ENCODE measurements at regions not wholly inside any gene's neighbourhood (a gene's known extent, or its start where the extent isn't known, plus 50 kb on each side); places are given as distances from the start of the nearest gene placed in this dataset.

DNA sequence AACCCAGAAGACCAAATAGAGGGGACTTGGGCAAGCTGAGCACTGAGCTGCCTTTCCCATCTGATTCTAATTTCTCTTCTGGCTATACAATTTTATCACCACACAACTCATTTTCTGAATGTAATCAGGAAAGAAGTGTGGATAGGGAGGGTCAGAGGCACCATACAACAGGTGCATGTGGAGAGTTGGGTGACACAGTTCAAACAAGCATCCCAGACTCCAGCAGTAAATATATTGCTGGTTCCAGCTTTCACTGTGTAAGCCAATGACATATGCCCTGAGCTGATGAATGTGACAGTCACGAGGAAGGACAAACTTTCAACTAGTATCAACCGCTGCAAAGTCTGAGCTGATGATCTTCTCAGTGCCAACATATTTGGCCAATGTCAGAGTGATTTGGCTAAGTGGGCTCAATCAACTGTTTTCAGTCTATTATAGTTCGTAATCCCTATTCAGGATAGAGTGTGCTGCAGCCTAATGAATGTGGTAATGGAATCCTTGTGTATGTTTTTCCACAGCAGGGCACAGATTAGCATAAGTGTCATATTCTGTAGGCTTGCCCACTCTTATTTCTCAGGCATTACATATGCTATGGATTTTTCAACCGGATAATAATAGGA lies 109.9 kb upstream of the MEIS1 start:
- Histone ChIP-seq H3K27me3 (peaks cover 6% of the 10 kb centered on the region), H3K27ac (no peak overlapping the region), H3K4me1 (no peaks in the 10 kb centered on the region), H3K4me3 (no peak overlapping the region), H3K9me3 (no peaks in the 10 kb centered on the region), H3K36me3 (no peaks in the 10 kb centered on the region)
- DNase-seq: no peak
- no peak for ATAC-seq
- intact Hi-C loops (cut with DNase I): no loop called here
- TF ChIP-seq, protein P1, sequence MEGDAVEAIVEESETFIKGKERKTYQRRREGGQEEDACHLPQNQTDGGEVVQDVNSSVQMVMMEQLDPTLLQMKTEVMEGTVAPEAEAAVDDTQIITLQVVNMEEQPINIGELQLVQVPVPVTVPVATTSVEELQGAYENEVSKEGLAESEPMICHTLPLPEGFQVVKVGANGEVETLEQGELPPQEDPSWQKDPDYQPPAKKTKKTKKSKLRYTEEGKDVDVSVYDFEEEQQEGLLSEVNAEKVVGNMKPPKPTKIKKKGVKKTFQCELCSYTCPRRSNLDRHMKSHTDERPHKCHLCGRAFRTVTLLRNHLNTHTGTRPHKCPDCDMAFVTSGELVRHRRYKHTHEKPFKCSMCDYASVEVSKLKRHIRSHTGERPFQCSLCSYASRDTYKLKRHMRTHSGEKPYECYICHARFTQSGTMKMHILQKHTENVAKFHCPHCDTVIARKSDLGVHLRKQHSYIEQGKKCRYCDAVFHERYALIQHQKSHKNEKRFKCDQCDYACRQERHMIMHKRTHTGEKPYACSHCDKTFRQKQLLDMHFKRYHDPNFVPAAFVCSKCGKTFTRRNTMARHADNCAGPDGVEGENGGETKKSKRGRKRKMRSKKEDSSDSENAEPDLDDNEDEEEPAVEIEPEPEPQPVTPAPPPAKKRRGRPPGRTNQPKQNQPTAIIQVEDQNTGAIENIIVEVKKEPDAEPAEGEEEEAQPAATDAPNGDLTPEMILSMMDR (IDR thresholded peaks at IDR 0.05): no peak

DNA sequence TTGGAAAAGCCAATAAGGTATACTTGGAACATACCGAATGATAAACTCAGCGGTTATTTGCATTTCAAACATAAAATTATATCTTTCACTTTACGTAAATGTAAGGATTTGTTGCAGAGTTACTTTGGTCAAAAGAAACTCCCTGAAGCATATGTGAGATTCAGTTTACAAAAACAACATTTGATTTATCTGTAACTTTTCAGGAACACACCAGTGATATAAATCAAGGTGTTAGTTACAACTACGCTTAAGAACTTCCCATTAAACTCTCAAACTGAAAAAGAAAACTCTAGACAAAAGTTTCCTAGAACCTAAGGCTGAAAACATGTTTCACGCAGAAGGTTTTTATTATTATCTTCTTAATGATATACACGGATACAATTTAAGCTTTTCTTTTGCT lies 110.6 kb upstream of the MEIS1 start:
- Histone ChIP-seq H3K4me3 (no peak overlapping the region), H3K9me3 (no peaks in the 10 kb centered on the region), H3K27ac (no peak overlapping the region), H3K4me1 (no peaks in the 10 kb centered on the region), H3K27me3 (peaks cover 6% of the 10 kb centered on the region), H3K36me3 (no peaks in the 10 kb centered on the region)
- no peak for DNase-seq
- ATAC-seq: no peak
- intact Hi-C loops (cut with DNase I): no loop called here
- TF ChIP-seq, protein P1 (IDR thresholded peaks at IDR 0.05): no peak

DNA sequence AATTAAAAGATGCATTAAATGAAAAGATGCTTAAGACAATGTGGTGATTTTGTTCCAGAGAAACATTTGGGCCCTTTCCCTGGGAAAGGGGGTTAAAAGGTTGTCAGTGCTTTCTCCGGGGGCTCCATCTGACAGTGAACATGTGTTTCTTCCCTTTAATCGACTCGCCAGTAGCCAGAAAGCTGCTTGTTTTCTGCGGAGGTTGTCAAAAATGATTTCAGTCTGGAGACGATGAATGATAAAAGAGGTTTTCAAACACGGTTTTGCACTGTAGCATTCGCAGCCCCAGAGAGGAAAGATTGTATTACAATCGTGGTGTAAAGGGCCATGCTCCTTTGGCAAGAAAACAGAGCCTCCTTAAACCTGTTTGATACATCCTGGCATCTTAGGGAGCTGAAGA lies 111.5 kb upstream of the MEIS1 start:
- Histone ChIP-seq H3K4me1 (no peaks in the 10 kb centered on the region), H3K4me3 (no peak overlapping the region), H3K27ac (no peak overlapping the region), H3K9me3 (no peaks in the 10 kb centered on the region), H3K36me3 (no peaks in the 10 kb centered on the region), H3K27me3 (peaks cover 6% of the 10 kb centered on the region)
- TF ChIP-seq, protein P1 (IDR thresholded peaks at IDR 0.05): no peak
- intact Hi-C loops (cut with DNase I): no loop called here
- no peak for ATAC-seq
- no peak for DNase-seq

DNA sequence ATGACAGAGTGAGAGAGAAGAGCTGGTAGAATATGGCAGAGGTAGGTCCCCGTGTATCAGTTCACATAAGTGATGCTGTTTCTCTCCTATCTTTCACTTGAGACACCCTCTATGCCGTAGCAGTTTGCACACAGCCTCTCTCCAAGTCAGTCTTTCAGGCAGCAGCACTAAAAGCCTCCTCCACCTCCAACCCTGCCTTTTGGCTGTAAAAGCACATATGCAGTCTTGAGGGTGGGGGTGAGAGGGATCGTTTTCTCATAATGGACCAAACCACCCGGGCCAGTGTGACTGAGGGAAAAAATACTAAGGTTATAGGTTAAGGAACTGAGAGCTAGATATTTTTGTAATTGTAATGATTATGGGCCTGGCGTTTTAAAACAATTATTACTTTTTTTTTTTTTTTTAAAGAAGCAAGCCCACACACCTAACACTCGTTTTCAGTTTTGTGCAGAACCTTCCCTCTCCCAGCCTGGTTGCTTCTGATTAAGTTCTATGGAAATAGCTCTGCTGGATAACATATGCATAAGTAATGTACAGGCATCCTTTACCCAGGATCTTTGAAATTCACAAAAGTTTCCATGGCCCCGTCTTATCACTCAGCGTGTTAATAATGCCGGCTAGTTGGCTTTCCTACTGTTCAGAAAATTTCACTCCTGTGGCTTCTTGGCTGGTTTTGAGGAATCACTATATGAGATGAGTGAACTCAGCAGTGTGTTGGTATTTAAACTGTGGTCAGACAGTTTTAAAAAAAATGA lies 112.2 kb upstream of the MEIS1 start:
- no peaks in the 10 kb centered on the region for H3K4me1 ChIP-seq
- H3K9me3 ChIP-seq: no peaks in the 10 kb centered on the region
- peaks cover 6% of the 10 kb centered on the region for H3K27me3 ChIP-seq
- no peak overlapping the region for H3K27ac ChIP-seq
- H3K36me3 ChIP-seq: no peaks in the 10 kb centered on the region
- no peak for ATAC-seq
- intact Hi-C loops (cut with DNase I): no loop called here
- no peak for DNase-seq
- TF ChIP-seq, protein P1 (IDR thresholded peaks at IDR 0.05): no peak
- no peak overlapping the region for H3K4me3 ChIP-seq

DNA sequence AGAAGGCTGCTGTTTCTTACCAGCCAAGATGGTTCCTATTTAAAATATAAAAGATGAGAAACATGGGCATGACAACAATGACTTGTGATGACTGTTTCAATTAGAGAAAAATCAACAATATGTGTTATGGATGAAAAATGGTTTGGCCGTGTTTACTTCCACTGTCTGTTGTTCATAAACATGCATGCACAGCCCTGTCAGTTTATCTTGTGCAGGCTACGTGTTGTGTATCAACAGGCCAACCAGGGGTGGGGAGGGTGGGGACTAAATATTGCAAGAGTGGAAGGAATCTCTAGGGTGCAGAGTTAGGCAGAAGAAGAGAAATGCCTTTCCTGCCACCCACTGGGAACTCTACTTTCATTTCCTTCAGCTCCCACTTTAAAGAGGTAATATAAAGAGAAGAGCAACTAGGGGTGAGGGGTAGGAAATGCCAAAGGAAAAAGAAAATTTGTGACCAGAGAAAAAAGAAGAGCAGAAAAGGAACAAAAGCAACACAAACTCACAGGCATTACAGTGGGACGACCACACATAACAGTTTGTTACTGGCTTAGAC lies 116.8 kb upstream of the MEIS1 start:
- Histone ChIP-seq H3K27me3 (no peaks in the 10 kb centered on the region), H3K9me3 (no peaks in the 10 kb centered on the region), H3K27ac (no peak overlapping the region), H3K36me3 (no peaks in the 10 kb centered on the region), H3K4me1 (no peaks in the 10 kb centered on the region), H3K4me3 (no peak overlapping the region)
- TF ChIP-seq, protein P1 (IDR thresholded peaks at IDR 0.05): no peak
- DNase-seq: no peak
- intact Hi-C loops (cut with DNase I): no loop called here
- ATAC-seq: no peak

Measured in upper lobe of right lung (tissue), 1 donor.